Muscle layer of colon (tissue), 2 donors: ENCODE measurements at regions not wholly inside any gene's neighbourhood (a gene's known extent, or its start where the extent isn't known, plus 50 kb on each side); places are given as distances from the start of the nearest gene placed in this dataset.
"Not testable (repeated sequence)": the region's sequence is repeated elsewhere in the genome, so short reads cannot be mapped to it uniquely, and the experiment has no call there.

Source experiments
- H3K27ac ChIP-seq: one replicate; pipeline ENCODE4 v1.7.0; 2013; ENCODE audit warnings: low read depth, mild to moderate bottlenecking, low read length, moderate library complexity
- H3K27me3 ChIP-seq, 2 donors: one replicate each; pipeline ENCODE4 v1.7.0; 2013; ENCODE audit warnings: low read length in 2 of 2, mild to moderate bottlenecking in 2 of 2; ENCODE audit not compliant: insufficient read depth in 2 of 2, control insufficient read depth in 1 of 2
- H3K36me3 ChIP-seq: one replicate; pipeline ENCODE4 v1.7.0; 2013; ENCODE audit warnings: mild to moderate bottlenecking, low read length; ENCODE audit not compliant: insufficient read depth
- H3K4me1 ChIP-seq: one replicate; pipeline ENCODE4 v1.7.0; 2013; ENCODE audit warnings: mild to moderate bottlenecking, low read length; ENCODE audit not compliant: insufficient read depth
- H3K4me3 ChIP-seq, 2 donors: one replicate each; pipeline ENCODE4 v1.7.0; 2013; ENCODE audit warnings: low read length in 2 of 2, low read depth in 1 of 2, mild to moderate bottlenecking in 1 of 2, moderate library complexity in 1 of 2
- H3K9ac ChIP-seq: one replicate; pipeline ENCODE4 v1.7.0; 2013; ENCODE audit warnings: low read length
- H3K9me3 ChIP-seq: one replicate; pipeline ENCODE4 v1.7.0; 2013; ENCODE audit warnings: mild to moderate bottlenecking, low read length
- donor health status: abdominal sarcoma.
- donor health status: Adenocarcinoma of cecum.

GRCh38 chr1:95620076-95620475 is 386.1 kb downstream of the RWDD3 start:
- Histone ChIP-seq H3K27ac (no peak overlapping the region), H3K4me1 (no peaks in the 10 kb centered on the region), H3K36me3 (no peaks in the 10 kb centered on the region), H3K9me3 (no peaks in the 10 kb centered on the region), H3K4me3 (no peak overlapping the region), H3K9ac (no peak overlapping the region), H3K27me3 (no peaks in the 10 kb centered on the region)

GRCh38 chr1:95622609-95623008 is 388.6 kb downstream of the RWDD3 start:
- Histone ChIP-seq H3K27ac (no peak overlapping the region), H3K9ac (no peak overlapping the region), H3K36me3 (no peaks in the 10 kb centered on the region), H3K4me3 (no peak overlapping the region), H3K4me1 (no peaks in the 10 kb centered on the region), H3K27me3 (no peaks in the 10 kb centered on the region), H3K9me3 (no peaks in the 10 kb centered on the region)

DNA sequence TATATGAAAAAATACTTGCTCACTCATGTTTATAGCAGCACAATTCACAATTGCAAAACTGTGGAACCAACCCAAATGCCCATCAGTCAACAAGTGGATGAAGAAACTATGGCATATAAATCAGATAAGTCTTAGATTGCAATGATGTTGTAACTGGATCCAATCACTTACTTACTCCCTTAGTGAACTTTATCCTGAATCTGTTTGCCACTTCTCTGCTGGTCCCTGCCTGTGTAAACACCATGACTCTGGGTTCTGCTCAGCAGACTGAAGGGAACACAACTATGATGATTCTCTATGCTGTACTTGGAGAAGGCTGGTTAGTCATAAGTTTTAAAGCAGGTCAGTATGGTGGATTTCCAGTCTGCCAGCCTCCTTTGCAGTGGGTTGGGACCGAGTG is 391.2 kb downstream of the RWDD3 start:
- H3K4me1 ChIP-seq: no peaks in the 10 kb centered on the region
- H3K9ac ChIP-seq: no peak overlapping the region
- no peak overlapping the region for H3K27ac ChIP-seq
- no peaks in the 10 kb centered on the region for H3K9me3 ChIP-seq
- no peak overlapping the region for H3K4me3 ChIP-seq
- no peaks in the 10 kb centered on the region for H3K36me3 ChIP-seq
- H3K27me3 ChIP-seq: no peaks in the 10 kb centered on the region

GRCh38 chr1:95627244-95627643 is 393.2 kb downstream of the RWDD3 start:
- Histone ChIP-seq H3K36me3 (no peaks in the 10 kb centered on the region), H3K27me3 (no peaks in the 10 kb centered on the region), H3K9ac (no peak overlapping the region), H3K4me1 (no peaks in the 10 kb centered on the region), H3K27ac (no peak overlapping the region), H3K9me3 (no peaks in the 10 kb centered on the region), H3K4me3 (no peak overlapping the region)

DNA sequence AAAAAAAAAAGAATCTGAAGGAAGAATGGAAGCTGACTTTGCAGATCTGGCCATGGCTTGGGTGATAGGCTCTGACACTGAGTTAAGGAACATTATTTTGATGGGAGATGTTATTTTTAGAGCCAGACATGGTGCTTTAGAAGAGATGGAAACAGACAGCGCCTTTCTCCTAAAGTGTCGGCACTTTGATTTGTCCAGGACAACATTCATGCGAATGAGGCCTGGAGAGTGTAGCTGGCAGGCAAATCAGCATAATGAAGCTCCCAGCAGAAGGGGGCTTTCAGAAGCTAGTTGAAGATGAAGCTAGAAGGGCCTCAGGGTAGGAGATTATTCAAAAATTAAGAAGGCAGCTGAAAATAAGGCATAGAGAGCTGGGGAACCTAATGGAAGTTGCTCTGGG is 397.7 kb downstream of the RWDD3 start:
- Histone ChIP-seq H3K27me3 (no peaks in the 10 kb centered on the region), H3K9me3 (no peaks in the 10 kb centered on the region), H3K4me3 (no peak overlapping the region), H3K9ac (no peak overlapping the region), H3K4me1 (no peaks in the 10 kb centered on the region), H3K36me3 (no peaks in the 10 kb centered on the region), H3K27ac (no peak overlapping the region)

- no peaks in the 10 kb centered on the region for H3K36me3 ChIP-seq
- peaks cover 3% of the 10 kb centered on the region for H3K4me1 ChIP-seq
- no peaks in the 10 kb centered on the region for H3K27me3 ChIP-seq
- no peak overlapping the region for H3K9ac ChIP-seq
- no peaks in the 10 kb centered on the region for H3K9me3 ChIP-seq
- H3K27ac ChIP-seq: no peak overlapping the region
- no peak overlapping the region for H3K4me3 ChIP-seq
Measured at GRCh38 chr1:95635811-95636210, 401.8 kb downstream of the RWDD3 start.

DNA sequence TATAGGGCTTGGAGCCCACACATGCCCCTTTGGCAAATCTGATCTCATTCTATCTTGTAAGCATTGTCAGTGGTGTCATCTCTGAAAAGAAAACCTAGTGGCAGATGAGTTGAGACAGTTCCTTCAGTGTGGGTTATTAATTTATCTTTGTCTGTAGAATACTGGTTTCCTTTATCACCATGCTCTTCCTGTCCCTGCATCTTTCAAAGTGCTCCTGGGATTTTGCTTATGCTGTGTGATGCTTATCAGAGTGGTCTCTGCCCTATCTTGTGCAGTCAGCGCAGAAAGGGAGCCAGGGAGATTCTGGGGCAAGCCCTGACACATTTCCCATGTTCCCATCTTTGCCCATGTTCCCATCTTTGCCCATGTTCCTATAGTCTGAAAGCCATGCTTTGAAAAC is 402.9 kb downstream of the RWDD3 start:
- Histone ChIP-seq H3K36me3 (no peaks in the 10 kb centered on the region), H3K9ac (no peak overlapping the region), H3K27ac (no peak overlapping the region), H3K9me3 (no peaks in the 10 kb centered on the region), H3K4me3 (no peak overlapping the region), H3K4me1 (peaks cover 7% of the 10 kb centered on the region), H3K27me3 (no peaks in the 10 kb centered on the region)

- Histone ChIP-seq H3K4me1 (peaks cover 7% of the 10 kb centered on the region), H3K27me3 (no peaks in the 10 kb centered on the region), H3K9me3 (no peaks in the 10 kb centered on the region), H3K36me3 (no peaks in the 10 kb centered on the region), H3K9ac (no peak overlapping the region), H3K4me3 (no peak overlapping the region), H3K27ac (no peak overlapping the region)
Measured at GRCh38 chr1:95640746-95641145, 406.7 kb downstream of the RWDD3 start.

GRCh38 chr1:95641386-95641785 is 407.4 kb downstream of the RWDD3 start:
- Histone ChIP-seq H3K27ac (no peak overlapping the region), H3K9me3 (no peaks in the 10 kb centered on the region), H3K27me3 (no peaks in the 10 kb centered on the region)

GRCh38 chr1:95642035-95642434 is 408.0 kb downstream of the RWDD3 start:
- Histone ChIP-seq H3K36me3 (no peaks in the 10 kb centered on the region), H3K27me3 (no peaks in the 10 kb centered on the region), H3K4me1 (peaks cover 7% of the 10 kb centered on the region), H3K4me3 (no peak overlapping the region), H3K9ac (no peak overlapping the region), H3K9me3 (no peaks in the 10 kb centered on the region), H3K27ac (no peak overlapping the region)

More at GRCh38 chr1:95641386-95641785, 407.4 kb downstream of the RWDD3 start:
- H3K4me3 ChIP-seq: no peak overlapping the region
- no peak overlapping the region for H3K9ac ChIP-seq
- H3K36me3 ChIP-seq: no peaks in the 10 kb centered on the region
- peaks cover 7% of the 10 kb centered on the region for H3K4me1 ChIP-seq

- Histone ChIP-seq H3K27ac (no peak overlapping the region), H3K4me1 (peaks cover 7% of the 10 kb centered on the region), H3K9ac (no peak overlapping the region), H3K4me3 (no peak overlapping the region), H3K27me3 (no peaks in the 10 kb centered on the region), H3K9me3 (no peaks in the 10 kb centered on the region), H3K36me3 (no peaks in the 10 kb centered on the region)
Measured at GRCh38 chr1:95643071-95643470, 409.1 kb downstream of the RWDD3 start.

- H3K4me3 ChIP-seq, H3K9ac ChIP-seq, H3K27me3 ChIP-seq, H3K27ac ChIP-seq, H3K4me1 ChIP-seq, H3K9me3 ChIP-seq, H3K36me3 ChIP-seq: not testable (repeated sequence)
Measured at GRCh38 chr1:95645126-95645525, 411.1 kb downstream of the RWDD3 start.
